HG03103 (cell line): ENCODE measurements at regions not wholly inside any gene's neighbourhood (a gene's known extent, or its start where the extent isn't known, plus 50 kb on each side); places are given as distances from the start of the nearest gene placed in this dataset.

ENCODE experiments used
- ATAC-seq: cut with Tn5 transposase; IDR thresholded peaks from one replicate; pipeline ENCODE4 v1.9.1; 2021; ENCODE audit warnings: low read depth; ENCODE audit not compliant: unreplicated experiment

- no peak for ATAC-seq
These were observed 50.7 kb upstream of the TLR3 start for GRCh38 chr4:186018261-186018660.

- no peak for ATAC-seq
These were observed 50.2 kb upstream of the TLR3 start for GRCh38 chr4:186018784-186019183.
